Thymus (tissue), 11 donors: ENCODE measurements at regions not wholly inside any gene's neighbourhood (a gene's known extent, or its start where the extent isn't known, plus 50 kb on each side); places are given as distances from the start of the nearest gene placed in this dataset.

Experiments used
- DNase-seq, 9 donors: peaks; one replicate each; pipeline ENCODE4 v3.0.0-alpha.2; 2013; ENCODE audit warnings: low spot score in 9 of 9, low read depth in 6 of 9, missing footprints in 1 of 9
- H3K27ac ChIP-seq, 2 donors: one replicate each; pipeline ENCODE4 v1.5.1; 2013; ENCODE audit warnings: control low read depth in 1 of 2, low read depth in 1 of 2, low read length in 1 of 2, mild to moderate bottlenecking in 1 of 2, moderate library complexity in 1 of 2
- H3K27me3 ChIP-seq, 2 donors: one replicate each; pipeline ENCODE4 v1.5.1; 2013; ENCODE audit warnings: low read length in 1 of 2; ENCODE audit not compliant: control insufficient read depth in 2 of 2, insufficient read depth in 1 of 2
- H3K36me3 ChIP-seq, 2 donors: one replicate each; pipeline ENCODE4 v1.5.1; 2013; ENCODE audit warnings: low read length in 1 of 2, mild to moderate bottlenecking in 1 of 2, moderate library complexity in 1 of 2; ENCODE audit not compliant: control insufficient read depth in 2 of 2, insufficient read depth in 2 of 2
- H3K4me1 ChIP-seq, 2 donors: one replicate each; pipeline ENCODE4 v1.5.1; 2013; ENCODE audit warnings: low read length in 2 of 2; ENCODE audit not compliant: control insufficient read depth in 2 of 2, insufficient read depth in 2 of 2
- H3K4me3 ChIP-seq, 2 donors: one replicate each; pipeline ENCODE4 v1.5.1; 2013; ENCODE audit warnings: low read length in 2 of 2, control low read depth in 1 of 2, mild to moderate bottlenecking in 1 of 2
- H3K9me3 ChIP-seq, 2 donors: one replicate each; pipeline ENCODE4 v1.5.1; 2013; ENCODE audit warnings: low read length in 1 of 2, mild to moderate bottlenecking in 1 of 2; ENCODE audit not compliant: control insufficient read depth in 2 of 2, insufficient read depth in 1 of 2
- WGBS: extraction: QIAGEN DNeasy Blood & Tissue Kit; methylation state at CpG from one replicate; pipeline ENCODE4 v1.1.7; 2013; 5-methylcytosine and 5-hydroxymethylcytosine counted together
- donor health status: healthy.

DNA sequence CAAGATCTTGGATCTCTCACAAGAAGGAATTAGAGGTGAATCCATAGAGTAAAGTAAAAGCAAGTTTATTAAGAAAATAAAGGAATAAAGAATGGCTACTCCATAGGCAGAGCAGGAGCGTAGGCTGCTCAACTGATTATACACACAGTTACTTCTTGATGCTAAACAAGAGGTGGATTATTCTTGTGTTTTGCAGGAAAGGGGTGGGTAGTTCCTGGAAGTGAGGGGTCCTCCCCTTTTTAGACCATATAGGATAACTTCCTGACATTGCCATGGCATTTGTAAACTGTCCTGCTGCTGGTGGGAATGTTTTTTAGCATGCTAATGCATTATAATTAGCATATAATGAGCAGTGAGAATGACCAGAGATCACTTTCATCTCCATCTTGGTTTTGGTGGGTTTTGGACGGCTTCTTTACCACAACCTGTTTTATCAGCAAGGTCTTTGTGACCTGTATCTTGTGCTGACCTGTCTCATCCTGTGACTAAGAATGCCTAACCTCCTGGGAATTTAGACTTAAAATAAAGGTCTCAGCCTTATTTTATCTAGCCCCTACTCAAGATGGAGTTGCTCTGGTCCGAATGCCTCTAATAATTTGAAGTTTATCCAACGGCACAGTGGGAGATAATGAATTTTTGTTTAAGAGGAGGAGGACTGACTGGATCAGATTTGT, 165.7 kb upstream of the DMRT1 start:
- no peak for DNase-seq
- Histone ChIP-seq H3K4me3 (no peak overlapping the region), H3K9me3 (no peaks in the 10 kb centered on the region), H3K4me1 (peaks cover 3 to 5% of the 10 kb centered on the region in 2 donors), H3K27ac (no peak overlapping the region), H3K36me3 (no peaks in the 10 kb centered on the region), H3K27me3 (no peaks in the 10 kb centered on the region)
- 95% methylated on average over 4 of the region's 4 CpGs for WGBS

DNA sequence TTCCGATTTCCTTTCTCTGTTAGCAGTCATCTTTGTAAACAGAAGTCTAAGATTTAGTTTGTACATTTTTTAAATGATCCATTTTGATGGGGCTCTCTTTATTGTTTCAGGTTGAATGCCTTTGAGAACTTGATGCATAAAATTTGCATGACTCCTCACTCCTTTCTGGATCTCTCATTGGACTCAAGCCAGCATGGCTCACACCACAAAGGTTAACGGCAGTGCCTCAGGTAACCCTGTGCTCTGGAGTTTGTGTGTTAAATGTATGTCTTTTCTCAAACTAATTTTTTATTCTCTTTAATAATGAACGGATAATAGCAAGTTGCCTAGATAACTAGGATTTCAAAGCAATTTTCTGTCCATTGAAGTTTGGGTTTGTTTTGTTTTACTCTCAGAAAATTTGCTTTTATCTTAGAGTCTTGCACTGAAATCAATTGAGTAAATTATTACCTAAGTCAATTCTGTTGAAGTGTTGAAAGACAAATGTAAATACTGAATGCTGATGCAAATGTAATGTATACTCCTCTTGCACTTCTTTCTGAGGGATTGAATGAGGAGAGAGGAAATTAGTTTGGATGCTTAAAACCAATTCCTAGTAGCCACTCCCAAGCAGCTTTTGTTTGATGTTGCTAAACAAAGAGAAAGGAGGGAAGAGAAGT, 164.6 kb upstream of the DMRT1 start:
- DNase-seq: no peak

DNA sequence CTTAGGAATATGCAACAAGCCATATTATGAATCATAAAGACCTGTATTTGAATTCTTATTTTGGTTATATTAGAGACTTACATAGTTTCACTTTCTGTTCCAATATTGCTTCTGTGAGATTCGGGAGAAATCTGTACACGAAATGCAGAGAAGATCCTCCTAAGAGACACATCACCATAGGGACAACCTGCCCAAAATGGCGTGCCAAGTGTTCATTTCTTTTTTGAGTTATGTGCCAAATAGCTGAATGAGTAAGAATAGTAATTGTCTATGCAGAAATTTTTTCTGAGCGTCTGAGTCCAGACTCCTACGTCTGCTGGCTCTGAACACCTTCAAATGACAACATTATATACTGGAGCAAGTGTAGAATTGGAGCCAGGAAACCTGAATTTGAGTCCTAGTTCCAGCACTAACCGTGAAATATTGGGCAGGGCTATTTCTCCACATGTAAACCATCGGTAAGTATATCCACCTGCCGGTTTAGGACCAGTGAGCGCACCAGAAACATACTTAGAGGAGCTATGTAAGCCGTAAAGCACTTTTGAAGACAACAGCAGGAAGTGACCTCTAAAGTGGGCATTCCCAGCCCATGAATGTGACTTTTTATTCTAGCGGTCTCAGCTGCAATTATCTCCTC, 163.9 kb upstream of the DMRT1 start:
- Histone ChIP-seq H3K36me3 (no peaks in the 10 kb centered on the region), H3K4me1 (peaks cover 4 to 5% of the 10 kb centered on the region in 2 donors), H3K9me3 (no peaks in the 10 kb centered on the region), H3K4me3 (peak overlapping the region in 1 of 2 donors; percentile 1), H3K27ac (peak overlapping the region; percentile 40 to 57), H3K27me3 (no peaks in the 10 kb centered on the region)
- WGBS: 71% methylated on average over 11 of the region's 11 CpGs
- no peak for DNase-seq

More for the DNA sequence above, 164.6 kb upstream of the DMRT1 start:
- Histone ChIP-seq H3K4me3 (no peak overlapping the region), H3K27ac (no peak overlapping the region), H3K9me3 (no peaks in the 10 kb centered on the region), H3K36me3 (no peaks in the 10 kb centered on the region), H3K27me3 (no peaks in the 10 kb centered on the region), H3K4me1 (peaks cover 3 to 5% of the 10 kb centered on the region in 2 donors)
- WGBS: 93% methylated on average over 3 of the region's 3 CpGs

DNA sequence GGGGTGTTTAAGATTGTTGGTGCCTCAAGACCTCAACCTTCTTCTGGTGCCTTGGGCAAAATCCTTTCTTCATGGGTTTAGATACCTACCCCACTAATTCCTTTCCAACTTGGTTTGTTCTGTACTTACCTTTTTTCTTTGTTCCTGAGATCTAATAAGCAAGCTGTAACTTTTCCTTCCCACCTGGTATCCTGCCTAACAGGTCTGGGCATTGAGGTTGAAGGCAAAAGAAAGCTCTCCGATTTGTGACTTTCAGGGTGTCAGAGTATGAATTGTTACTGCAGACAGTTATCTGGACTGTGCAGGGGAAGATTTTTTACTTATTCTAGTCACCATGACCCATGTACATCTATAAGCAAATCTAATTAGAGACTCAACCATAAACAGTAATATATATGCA, 162.6 kb upstream of the DMRT1 start:
- whole genome bisulfite sequencing: 92% methylated on average over 1 of the region's 1 CpG

DNA sequence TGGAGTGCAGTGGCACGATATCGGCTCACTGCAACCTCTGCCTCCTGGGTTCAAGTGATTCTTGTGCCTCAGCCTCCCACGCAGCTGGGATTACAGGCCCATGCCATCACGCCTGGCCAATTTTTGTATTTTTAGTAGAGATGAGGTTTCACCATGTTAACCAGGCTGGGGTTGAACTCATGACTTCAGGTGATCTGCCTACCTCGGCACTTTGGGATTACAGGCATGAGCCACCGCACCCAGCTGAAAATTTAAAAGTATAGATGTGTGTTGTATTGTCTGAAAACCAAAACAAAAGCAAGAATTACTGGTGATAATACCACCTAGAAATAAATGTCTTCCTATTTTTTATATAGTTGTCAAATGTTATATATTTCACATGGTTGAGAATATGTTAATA, 162.0 kb upstream of the DMRT1 start:
- Histone ChIP-seq H3K27me3 (no peaks in the 10 kb centered on the region), H3K36me3 (no peaks in the 10 kb centered on the region), H3K9me3 (no peaks in the 10 kb centered on the region), H3K27ac (no peak overlapping the region), H3K4me1 (peaks cover 4 to 5% of the 10 kb centered on the region in 2 donors), H3K4me3 (no peak overlapping the region)
- DNase-seq: no peak
- WGBS: 98% methylated on average over 6 of the region's 6 CpGs

More for the DNA sequence above, 162.6 kb upstream of the DMRT1 start:
- DNase-seq: no peak
- no peak overlapping the region for H3K4me3 ChIP-seq
- peak overlapping the region in 1 of 2 donors; percentile 26 for H3K27ac ChIP-seq
- no peaks in the 10 kb centered on the region for H3K36me3 ChIP-seq
- H3K27me3 ChIP-seq: no peaks in the 10 kb centered on the region
- H3K4me1 ChIP-seq: peaks cover 5 to 6% of the 10 kb centered on the region in 2 donors
- H3K9me3 ChIP-seq: no peaks in the 10 kb centered on the region

DNA sequence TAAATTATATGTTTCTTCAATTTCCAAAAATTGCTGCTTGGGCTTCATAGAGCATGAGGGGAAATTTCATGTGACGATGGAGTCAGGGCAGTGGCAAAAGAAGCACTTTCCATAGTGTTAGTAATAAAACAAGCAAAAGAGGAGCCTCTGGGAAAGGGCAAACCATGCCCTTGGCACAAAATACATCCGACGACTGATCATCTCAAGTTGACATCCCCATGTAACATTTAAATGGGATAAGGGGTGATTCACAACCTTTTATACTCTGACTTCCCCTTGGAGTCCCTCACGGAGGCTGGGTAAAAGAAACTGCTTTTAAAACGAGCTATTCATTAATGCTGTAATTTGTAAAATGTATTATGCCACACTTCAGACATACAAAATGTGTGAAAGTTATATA, 161.4 kb upstream of the DMRT1 start:
- no peak overlapping the region for H3K27ac ChIP-seq

DNA sequence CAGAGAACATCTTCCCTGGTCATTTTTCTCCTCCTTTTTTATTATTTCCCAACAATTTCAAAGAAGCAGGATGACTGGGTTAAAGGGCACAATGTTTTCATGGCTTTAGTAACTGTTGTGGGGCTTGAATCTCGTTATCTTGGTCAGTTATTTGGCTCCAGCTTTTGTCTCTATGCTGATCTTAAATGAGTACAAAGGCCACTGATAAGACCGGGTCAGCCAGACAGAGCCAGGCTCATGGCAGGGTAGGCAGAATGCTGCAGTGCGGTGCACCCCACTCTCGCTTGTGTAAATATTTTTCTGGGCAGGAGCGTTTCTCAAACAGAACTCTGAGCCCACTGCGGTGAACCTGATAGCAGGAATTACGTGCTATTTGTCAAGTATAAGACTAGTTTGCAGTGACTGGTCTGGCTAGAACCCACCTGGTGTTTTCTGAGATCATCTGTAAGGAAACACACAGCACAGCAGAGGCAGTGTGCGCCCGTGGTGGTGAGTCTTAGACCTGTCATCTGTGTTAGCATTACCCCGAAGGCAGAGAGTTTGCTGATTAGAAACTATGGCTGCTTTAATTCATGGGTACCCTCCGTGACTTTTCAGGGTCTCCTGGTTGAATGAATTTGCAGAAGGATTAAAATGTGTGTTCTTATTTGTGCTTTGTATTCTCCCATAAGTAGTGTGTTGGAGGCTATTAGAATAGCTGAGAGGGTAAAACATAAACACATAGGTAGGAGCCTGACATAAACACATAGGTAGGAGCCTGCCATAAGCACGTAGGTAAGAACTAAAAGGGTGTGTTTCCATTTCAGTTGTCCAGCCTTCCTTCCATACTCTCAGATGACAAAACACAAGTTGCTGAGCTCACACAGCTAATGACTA, 158.6 kb upstream of the DMRT1 start:
- no peaks in the 10 kb centered on the region for H3K9me3 ChIP-seq
- H3K4me1 ChIP-seq: peaks cover 0 to 4% of the 10 kb centered on the region in 2 donors
- no peaks in the 10 kb centered on the region for H3K36me3 ChIP-seq
- peak overlapping the region in 1 of 2 donors; percentile 60 for H3K27ac ChIP-seq
- no peaks in the 10 kb centered on the region for H3K27me3 ChIP-seq
- WGBS: 91% methylated on average over 12 of the region's 12 CpGs
- H3K4me3 ChIP-seq: no peak overlapping the region
- no peak for DNase-seq

More for the DNA sequence above, 161.4 kb upstream of the DMRT1 start:
- Histone ChIP-seq H3K4me1 (peaks cover 4 to 5% of the 10 kb centered on the region in 2 donors), H3K4me3 (no peak overlapping the region), H3K27me3 (no peaks in the 10 kb centered on the region), H3K9me3 (no peaks in the 10 kb centered on the region), H3K36me3 (no peaks in the 10 kb centered on the region)
- WGBS: 97% methylated on average over 5 of the region's 5 CpGs
- no peak for DNase-seq

DNA sequence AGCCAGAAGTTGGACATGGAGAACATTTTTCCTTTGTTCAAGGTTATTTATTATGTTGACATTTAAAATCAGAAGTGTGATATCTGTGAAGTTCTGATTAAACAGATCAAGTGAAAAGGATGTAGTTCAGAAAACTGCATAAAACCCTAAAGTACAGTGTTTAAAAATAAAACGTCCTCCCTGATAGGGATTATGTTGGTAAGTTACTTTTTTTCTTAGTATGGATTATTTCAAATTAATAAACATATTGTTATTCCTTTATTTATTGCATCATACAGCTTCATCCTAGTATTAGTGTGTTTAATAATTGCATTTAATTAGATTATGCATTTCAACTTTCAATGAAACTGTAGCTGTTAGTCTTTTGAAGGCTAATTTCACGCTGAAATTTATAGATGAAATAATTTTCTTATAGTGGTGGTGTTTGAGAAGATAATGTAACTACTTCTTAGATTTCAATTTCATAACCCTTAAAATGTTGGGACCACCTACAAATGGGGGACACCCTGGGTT, 157.9 kb upstream of the DMRT1 start:
- H3K4me1 ChIP-seq: peaks cover 0 to 4% of the 10 kb centered on the region in 2 donors
- DNase-seq: no peak
- no peaks in the 10 kb centered on the region for H3K27me3 ChIP-seq
- no peak overlapping the region for H3K4me3 ChIP-seq
- H3K9me3 ChIP-seq: no peaks in the 10 kb centered on the region
- WGBS: 91% methylated on average over 2 of the region's 2 CpGs
- H3K27ac ChIP-seq: peak overlapping the region in 1 of 2 donors; percentile 4
- H3K36me3 ChIP-seq: no peaks in the 10 kb centered on the region
